ENCODE measurements at regions not wholly inside any gene's neighbourhood (a gene's known extent, or its start where the extent isn't known, plus 50 kb on each side); places are given as distances from the start of the nearest gene placed in this dataset.
"Not testable (repeated sequence)": the region's sequence is repeated elsewhere in the genome, so short reads cannot be mapped to it uniquely, and the experiment has no call there.

DNA sequence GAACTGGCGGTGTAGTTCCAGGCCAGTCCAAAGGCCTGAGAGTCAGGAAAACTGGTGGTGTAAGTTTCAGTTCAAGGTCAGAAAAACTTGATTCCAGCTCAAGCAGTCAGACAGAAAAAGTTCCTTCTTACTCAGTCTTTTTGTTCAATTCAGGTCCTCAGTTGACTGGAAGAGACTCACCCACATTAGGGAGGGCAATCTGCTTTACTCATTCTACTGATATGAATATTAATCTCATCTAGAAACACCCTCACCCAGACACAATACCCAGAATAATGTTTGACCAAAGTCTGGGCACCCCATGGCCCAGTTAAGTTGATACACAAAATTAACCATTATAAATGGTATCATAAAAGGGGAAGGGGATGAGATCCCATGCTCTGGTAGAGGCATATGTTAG lies 50.1 kb upstream of the LTA4H start:
- no peak for DNase-seq (ENCODE audit: low spot score)

DNA sequence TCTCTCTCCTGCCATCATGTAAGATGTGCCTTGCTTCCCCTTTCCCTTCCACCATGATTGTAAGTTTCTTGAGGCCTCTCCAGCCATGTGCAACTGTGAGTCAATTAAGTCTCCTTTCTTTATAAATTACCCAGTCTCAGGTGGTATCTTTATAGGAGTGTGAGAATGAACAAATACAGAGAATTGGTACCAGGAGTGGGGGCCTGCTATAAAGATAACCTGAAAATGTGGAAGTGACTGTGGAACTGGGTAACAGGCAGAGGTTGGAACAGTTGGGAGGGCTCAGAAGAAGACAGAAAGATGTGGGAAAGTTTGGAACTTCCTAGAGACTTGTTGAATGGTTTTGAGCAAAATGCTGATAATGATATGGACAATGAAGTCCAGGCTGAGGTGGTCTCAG lies 50.8 kb upstream of the LTA4H start:
- not testable (repeated sequence) for DNase-seq (ENCODE audit: low spot score)

DNA sequence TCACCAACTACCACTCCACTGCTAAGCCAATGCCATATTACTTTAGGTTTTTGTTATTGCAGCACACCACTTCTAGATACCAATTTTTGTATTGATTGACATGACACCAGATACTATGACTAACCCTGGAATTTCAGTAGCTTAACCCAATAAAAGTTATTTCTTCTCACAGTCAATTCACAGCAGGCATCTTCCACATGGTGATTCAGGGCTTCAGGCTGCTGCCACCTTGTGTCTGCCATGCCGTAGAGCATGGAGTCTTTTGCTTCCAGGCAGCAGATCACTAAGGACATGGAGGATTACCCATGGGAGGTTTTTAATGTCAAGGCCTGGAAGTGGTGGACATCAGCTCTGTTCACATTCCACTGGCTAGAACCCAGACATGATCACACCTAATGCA lies 56.4 kb upstream of the LTA4H start:
- no peak for DNase-seq (ENCODE audit: low spot score)

DNA sequence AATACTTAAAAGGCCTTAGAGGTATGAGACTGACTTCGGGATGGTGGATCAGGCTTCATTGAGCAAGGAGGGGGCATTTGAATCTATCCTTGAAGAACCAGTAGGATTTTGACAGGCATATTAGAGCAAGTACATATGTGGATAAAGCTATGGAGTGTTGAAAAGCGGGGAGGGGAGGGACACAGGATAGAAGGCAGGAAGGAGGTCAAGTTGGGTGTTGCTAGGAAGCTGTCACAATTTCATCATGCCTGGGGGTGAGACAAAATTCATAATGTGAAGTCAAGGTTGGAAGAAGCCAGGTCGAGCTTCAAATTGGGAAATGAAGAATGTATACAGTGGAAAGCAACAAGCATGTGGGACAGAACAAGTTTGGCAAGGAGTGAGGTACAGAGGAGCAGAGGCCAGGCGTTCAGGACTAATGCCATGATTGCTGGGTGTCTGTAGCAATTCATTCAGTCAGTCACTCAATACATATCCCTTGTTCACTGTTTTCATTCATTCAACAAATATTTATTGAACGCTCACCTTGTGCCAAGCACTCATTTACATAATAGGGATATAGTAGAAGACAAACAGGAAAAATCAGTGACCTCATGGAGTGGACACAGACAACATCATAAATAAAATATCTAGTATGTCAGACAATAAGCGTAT lies 58.3 kb upstream of the LTA4H start:
- no peak for DNase-seq (ENCODE audit: low spot score)

DNA sequence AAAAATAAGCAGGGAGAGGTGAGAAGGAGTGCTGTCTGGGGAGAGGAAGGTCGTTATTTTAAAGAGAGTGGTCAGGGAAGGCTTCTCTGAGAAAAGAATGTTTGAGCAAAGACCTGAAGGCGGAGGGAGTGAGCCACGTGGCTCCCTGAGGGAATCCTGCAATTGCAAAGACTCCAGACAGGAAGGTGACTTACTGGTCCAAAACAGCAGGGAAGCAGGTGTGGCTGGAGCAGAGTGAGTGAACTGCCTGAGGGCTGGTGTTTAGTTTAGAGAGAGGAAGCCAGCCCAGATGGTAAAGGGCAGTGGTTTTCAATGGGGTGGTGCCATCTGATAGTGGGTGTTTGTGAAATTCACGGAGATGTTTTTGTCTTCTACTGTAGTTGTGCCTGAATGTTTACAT lies 58.8 kb upstream of the LTA4H start:
- DNase-seq (ENCODE audit: low spot score) = peak; percentile 75

DNA sequence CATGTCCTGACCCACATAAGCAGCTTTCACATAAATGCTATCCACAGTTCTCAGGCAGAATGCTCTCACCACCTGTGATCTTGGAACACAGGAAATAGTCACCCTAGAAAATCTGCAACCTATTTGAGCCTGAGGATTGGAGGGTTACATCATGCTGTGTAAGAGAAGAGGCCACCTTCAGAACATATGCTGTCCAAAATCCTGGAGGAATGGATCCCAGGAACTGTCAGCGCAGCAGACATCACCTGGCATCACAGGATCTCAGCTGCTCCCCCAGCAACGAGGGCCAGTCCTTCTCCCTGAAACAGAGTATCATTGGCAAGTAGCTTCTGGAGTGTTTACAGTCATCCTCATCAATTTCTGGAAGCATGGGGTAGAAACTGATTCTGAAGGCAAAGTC lies 63.2 kb upstream of the LTA4H start:
- DNase-seq (ENCODE audit: low spot score) = no peak

DNA sequence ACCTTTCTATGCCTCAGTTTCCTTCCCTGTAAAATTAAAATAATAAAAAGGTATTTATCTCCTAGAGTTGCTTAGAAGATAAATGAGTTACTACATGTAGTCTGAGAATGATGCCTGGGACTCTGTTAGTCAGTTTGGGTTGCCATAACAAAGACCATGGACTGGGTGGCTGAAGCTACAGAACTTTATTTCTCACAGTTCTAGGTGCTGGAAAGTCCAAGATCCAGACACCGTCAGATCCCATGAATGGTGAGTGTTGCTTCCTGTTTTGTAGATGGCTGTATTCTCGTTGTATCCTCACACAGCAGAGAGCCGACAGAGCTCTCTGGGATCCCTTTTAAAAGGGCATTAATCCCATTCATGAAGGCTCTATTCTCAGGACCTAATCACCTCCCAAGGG lies 64.0 kb upstream of the LTA4H start:
- no peak for DNase-seq (ENCODE audit: low spot score)

DNA sequence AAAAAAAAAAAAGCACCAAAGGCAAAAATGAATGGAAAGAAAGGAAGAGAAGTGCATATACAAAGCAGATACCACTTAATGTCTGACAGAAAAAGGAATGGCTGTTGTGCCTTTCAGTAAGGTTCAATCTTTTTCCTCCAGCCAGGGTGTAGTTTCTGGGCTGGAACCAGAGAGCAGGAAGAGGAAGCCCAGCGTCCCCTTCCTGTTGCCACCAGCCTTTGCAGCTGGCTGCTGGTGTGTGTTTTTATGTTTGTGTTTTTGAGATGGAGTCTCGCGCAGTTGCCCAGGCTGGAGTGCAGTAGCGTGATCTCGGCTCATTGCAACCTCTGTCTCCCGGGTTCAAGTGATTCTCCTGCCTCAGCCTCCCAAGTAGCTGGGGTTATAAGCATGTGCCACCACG lies 64.6 kb upstream of the LTA4H start:
- no peak for DNase-seq (ENCODE audit: low spot score)

DNA sequence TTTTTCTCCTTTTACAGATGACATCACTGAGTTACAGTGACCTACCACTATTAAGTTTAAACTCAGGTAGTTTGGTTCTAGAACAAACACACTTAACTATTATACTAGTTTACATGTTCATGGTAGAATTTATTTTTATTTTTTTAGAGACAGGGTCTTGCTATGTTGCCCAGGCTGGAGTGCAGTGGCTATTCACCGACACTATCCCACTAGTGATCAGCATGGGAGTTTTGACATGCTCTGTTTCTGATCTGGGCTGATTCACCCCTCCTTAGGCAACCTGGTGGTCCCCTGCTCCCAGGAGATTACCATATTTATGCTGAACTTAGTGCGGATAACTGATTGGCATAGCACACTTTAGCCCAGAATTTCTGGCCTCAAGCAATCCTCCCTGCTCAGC lies 66.4 kb upstream of the LTA4H start:
- no peak for DNase-seq (ENCODE audit: low spot score)

DNA sequence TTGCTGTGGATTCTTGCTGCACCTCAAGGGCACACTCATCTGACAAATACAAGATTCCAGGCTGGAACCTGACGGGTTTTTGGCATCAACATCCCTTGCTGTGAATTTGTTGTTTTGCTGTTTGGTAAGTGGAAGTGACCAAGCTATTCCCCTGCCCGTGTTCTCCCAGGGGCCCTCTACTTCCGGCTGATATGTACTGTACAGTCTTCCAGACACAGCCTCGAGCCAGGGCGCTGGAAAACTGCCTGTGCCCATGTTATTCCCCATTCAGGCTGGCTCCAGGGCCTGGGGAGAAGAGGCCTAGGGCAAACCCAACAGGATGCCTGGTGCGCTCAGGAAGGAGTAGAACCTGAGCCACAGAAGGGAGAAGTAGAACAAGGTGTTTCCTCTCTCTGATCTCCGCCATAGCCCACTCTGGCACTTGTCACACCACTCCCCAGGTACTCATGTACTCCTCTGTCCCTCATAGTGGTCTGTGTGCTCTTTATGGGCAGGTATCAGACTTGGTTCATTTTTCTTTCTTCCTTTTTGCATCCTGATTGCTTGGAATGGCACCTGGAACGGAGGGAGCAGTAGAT lies 67.8 kb upstream of the LTA4H start:
- DNase-seq (ENCODE audit: low spot score) = no peak

DNA sequence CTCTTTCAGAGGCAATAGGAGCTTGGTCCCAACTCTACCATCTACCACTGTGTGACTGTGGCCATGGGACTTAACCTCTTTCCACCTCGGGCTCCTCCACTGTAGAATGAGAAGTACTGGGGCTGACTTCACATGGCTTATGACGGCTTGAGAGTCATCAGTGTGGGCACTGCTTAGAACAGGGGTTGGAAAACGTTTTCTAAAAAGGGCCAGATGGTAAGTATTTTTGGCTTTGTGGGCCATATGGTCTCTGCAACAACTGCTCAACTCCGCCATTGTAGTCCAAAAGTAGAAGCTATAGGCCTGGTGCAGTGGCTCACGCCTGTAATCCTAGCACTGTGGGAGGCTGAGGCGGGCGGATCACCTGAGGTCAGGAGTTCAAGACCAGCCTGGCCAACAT lies 69.2 kb upstream of the LTA4H start:
- DNase-seq (ENCODE audit: low spot score) = no peak

DNA sequence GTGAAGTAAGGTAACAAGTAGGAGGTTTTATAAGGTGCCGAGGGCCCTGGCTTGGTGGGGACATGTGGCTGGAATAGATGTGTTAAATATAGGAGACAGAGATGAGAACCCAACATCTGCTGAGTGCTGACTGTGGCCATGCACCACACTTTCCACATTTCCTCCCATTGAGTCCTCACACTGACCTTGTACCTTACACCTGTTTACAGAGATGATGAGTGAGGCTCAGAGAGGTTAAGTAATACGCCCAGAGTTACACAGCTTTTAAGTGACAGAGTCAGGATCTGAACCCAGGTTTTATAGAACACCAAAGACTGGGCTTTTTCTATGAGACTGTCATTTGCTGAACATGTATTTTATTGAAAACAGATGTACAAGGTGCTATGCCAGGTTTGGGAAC lies 70.8 kb upstream of the LTA4H start:
- DNase-seq (ENCODE audit: low spot score) = no peak

DNA sequence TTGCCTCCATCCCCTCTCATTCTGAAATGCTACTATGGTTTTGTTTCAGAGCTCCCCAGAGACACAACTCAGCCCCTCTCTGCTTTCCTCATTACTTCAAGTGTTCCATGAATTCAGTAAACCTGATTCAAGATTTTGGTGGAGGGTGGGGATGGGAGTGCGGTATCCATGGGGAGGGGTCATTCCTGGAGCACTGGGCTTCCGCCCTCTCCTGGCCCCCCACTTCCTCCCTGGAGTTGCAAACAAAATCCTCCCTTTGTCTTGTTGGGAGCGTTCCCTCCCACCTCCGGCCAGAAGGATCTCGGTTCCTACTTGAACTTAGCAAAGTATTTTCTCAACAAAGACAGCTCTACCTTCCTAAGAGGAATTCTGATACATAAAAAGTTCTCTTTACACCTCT lies 71.8 kb upstream of the LTA4H start:
- peak; percentile 32 for DNase-seq (ENCODE audit: low spot score)

DNA sequence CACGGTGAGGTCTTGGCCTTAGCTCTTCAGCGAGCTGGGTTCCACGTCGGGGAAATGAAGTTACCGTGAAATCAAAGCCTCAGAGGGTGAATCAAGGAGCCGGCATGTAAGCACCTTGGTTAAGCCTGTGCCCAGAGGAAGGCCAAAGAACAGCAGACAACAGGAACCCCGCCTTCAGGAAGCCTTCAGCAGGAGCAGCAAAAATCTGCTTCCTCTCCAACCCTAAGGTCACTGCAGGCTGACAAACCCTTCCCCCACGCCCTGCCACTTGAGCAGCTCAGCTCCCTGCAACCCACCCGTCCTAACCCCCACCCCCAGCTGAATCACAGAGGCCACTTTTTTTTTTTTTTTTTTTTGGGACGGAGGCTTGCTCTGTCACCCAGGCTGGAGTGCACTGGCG lies 72.9 kb upstream of the LTA4H start:
- peak; percentile 17 for DNase-seq (ENCODE audit: low spot score)

DNA sequence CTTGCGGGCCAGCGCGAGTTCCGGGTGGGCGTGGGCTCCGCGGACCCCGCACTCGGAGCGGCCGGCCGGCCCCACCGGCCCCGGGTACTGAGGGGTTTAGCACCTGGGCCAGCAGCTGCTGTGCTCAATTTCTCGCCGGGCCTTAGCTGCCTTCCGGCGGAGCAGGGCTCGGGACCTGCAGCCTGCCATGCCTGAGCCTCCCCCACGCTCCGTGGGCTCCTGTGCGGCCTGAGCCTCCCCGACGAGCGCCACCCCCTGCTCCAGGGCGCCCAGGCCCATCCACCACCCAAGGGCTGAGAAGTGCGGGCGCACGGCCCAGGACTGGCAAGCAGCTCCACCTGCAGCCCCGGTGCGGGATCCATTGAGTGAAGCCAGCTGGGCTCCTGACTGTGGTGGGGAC lies 73.6 kb upstream of the LTA4H start:
- DNase-seq (ENCODE audit: low spot score) = not testable (repeated sequence)

DNA sequence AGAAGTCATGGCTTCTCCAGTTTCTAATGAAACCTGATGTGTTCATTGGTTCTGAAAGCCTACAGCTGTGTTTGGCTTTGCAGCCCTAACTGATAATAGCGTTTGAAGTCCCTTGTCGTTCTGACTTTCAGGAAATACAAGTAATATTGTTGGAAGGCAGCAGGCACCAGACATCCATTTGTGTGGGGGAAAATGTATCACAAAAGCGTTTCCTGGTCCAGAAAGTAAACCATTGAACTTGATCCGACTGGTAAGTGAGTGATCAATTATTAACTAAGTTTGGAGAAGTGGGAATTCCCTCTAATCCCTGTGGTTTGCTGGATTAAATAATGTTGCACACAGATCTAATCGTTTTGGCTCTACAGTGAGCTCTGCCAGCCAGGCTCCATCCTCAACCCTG lies 77.3 kb upstream of the LTA4H start:
- DNase-seq (ENCODE audit: low spot score) = no peak

DNA sequence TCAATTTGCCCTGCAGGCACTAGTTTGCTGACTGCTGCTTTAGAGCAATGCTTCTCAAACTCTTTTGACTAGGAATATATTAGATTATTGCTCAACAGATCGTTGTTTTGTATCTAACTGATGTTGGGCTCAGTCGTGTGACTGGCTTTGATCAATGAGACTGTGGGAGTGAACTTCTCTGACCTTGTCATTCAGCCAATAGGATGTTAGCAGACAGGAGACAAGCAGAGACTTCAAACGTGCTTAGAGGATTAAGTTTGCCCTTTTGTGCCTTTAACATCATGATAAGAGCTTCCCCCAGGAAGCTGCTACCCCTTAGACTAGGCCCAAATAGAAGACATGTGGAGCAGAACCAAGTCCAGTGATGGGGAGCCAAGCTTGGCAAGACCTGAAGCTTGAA lies 76.7 kb upstream of the ELK3 start:
- DNase-seq (ENCODE audit: low spot score) = no peak

DNA sequence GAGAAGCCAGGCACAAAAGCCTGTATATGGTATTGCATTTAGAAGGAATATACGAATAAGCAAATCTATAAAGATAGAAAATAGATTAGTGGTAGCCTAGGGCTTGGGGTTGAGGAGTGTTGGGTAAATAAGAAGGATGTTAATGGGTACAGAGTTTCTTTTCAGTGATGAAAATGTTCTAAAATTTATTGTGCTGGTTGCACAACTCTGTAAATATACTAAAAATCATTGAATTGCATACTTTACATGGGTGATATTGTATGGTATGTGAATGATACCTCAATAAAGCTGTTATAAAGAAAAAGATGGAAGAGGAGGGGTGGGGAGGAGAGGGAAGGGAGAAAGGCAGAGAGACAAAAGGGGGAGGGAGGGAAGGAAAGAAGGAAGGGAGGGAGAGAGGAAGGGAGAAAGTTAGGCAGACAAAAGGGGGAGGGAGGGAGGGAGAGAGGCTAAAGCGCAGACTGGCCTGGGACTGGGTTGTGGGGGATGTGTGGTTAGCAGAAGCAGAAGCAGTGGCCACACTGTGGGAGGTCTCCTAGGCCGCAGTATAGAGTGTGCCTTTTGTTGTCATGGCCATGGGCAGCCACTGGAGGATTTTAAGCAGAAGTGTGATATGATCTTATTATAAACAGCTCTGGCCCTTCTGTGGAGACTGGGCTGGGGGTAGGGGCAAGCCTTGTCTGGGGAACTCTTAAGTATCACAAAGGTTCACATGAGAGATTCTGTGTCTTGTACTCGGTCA lies 73.6 kb upstream of the ELK3 start:
- peak; percentile 53 for DNase-seq (ENCODE audit: low spot score)

DNA sequence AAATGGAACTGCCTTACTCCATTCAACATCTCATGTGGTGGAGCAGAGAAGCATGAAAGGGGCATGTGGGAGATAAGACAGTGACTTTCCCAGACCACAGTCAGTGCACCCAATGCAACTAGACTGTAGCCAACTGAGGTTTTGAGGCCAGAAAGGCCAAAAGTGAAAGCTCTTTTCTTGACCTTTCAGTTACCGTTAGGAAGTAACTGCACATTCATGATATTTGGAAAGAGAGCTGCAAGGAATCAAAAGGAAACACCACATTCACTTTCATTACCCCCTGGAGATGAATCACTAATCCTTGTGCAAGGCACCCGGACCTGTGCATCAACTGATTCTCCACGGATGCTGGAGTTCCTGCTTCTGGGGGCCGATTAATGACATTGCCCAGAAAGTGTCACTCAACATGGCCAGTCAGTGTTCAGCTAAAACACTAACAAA lies 72.9 kb upstream of the ELK3 start:
- no peak for DNase-seq (ENCODE audit: low spot score)

DNA sequence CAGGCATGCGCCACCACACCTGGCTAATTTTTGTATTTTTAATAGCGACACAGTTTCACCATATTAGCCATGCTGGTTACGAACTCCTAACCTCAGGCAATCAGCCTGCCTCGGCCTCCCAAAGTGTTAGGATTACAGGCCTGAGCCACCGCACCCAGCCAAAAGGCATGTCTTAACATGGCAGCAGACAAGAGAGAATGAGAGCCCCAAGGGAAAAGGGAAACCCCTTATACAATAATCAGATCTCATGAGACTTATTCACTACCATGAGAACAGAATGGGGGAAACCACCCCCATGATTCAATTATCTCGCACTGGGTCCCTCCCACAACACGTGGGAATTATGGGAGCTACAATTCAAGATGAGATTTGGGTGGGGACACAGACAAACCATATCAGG lies 65.9 kb upstream of the ELK3 start:
- DNase-seq (ENCODE audit: low spot score) = not testable (repeated sequence)

DNA sequence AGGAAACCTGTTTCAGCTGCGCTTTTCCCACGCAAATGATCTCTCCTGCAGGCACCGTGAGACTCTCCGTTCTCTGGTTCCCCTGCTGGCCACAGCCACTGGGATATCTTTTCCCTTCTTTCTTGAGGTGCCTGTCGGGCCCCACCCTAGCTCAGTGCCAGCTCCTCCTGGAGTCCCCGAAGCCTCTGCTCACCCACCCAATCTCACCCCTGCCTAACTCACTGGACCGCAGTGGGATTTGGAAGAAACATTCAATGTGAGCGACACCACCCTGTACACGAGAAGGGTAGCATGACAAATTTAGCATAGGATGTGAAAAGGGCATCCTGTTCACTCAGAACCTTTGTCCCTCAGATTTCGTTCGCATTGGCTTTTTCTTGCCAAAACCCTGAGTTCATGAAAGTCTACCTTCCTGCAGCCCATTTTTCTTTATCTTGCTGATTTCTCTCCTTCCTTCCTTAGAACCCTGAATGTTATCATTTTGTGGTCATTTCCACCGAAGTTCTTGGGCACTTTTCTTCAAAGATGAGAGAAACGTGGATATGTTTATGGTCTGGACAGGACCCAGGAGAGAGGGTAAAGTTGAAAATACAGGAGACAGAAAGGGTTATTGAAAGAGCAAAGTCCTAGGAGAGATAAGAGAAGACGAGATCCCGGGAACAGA lies 63.6 kb upstream of the ELK3 start:
- no peak for DNase-seq (ENCODE audit: low spot score)

DNA sequence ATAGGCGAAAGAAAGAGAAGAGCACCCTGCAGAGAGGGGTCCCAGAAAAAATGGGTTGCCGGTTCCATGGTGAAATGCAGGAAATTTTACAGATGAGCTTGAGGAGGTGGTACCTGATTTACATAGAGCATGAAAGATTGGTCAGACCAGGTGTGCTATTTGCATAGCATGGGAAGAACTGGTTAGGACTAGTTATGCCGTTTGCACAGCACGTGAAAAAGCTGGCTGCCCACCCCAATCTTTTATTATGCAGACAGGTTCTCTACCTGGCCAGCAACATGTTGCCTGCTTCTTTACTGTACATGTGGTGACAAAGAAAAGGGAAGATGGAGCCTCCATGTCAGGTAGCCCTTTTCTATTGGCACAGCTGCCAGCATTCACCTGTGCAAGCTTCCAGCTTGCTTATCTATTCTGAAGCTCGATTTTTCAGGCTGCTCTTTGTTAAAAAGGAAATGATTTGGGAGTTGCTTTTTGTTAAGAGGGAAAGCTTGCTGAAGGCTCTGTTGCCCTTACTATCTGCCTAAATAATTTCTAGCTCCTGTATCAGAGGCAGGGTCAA lies 62.9 kb upstream of the ELK3 start:
- DNase-seq (ENCODE audit: low spot score) = no peak

DNA sequence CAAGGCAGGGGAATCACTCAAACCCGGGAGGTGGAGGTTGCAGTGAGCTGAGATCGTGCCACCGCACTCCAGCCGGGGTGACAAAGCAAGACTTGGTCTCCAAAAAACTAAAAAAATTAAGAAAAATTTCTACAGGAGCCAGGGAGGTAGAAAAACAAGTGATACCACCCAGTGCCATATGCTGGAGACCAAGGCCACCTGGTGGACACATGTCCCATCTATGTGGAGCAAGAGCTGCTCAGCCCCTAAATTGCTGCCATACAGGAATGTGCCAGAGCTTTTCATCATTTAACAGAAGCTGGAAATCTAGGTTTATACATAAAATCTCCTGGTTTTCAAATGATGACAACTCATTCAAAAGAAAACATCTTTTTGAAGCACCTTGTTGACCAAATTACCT lies 61.4 kb upstream of the ELK3 start:
- DNase-seq (ENCODE audit: low spot score) = no peak

Measured in iPS-NIHi11 (cell line).